Panc1 (cell line): ENCODE measurements at regions not wholly inside any gene's neighbourhood (a gene's known extent, or its start where the extent isn't known, plus 50 kb on each side); places are given as distances from the start of the nearest gene placed in this dataset.

Experiments used
- ATAC-seq: fragments of 200-7000 bp; cut with Tn5 transposase; 2 replicates; pipeline ENCODE4 v1.9.1; 2020; ENCODE audit warnings: mild to moderate bottlenecking, moderate library complexity
- BruUV-seq: library from RNA; stranded (reverse); fragments of 400-500 nt; replicated peaks from 2 replicates; lab custom pipeline; 2021; lab: Mats Ljungman, UMichigan
- CTCF ChIA-PET: fragments of 300-600 bp; sonication (Branson Sonifier 250); formaldehyde crosslinking; loops from one replicate; lab custom pipeline; 2022; ENCODE audit warnings: antibody characterized with exemption; lab: Charles Lee
- POLR2A ChIA-PET: fragments of 300-600 bp; sonication (Branson Sonifier 250); formaldehyde crosslinking; loops from one replicate; lab custom pipeline; 2022; ENCODE audit warnings: antibody characterized with exemption; lab: Charles Lee
- DNase-seq: peaks from one replicate; pipeline ENCODE4 v3.0.0-alpha.2; 2010; ENCODE audit warnings: low read depth, low spot score
- H3K27ac ChIP-seq: 2 replicates; pipeline ENCODE4 v1.5.1; 2011; ENCODE audit warnings: mild to moderate bottlenecking, low read length, inconsistent platforms
- H3K27me3 ChIP-seq: fragments of 200-500 bp; sonication (Bioruptor generic); 2 replicates; pipeline ENCODE4 v1.6.0; 2014; ENCODE audit warnings: low read length, inconsistent platforms; ENCODE audit not compliant: control insufficient read depth, insufficient read depth
- H3K36me3 ChIP-seq: fragments of 200-500 bp; sonication (Bioruptor generic); 2 replicates; pipeline ENCODE4 v1.5.1; 2014; ENCODE audit warnings: inconsistent platforms, mild to moderate bottlenecking, low read length, moderate library complexity; ENCODE audit not compliant: control insufficient read depth, insufficient read depth
- H3K4me1 ChIP-seq: 2 replicates; pipeline ENCODE4 v1.5.1; 2011; ENCODE audit warnings: inconsistent platforms, mild to moderate bottlenecking, low read length, moderate library complexity; ENCODE audit not compliant: control insufficient read depth, insufficient read depth
- H3K4me3 ChIP-seq, 2 experiments: 2 replicates each; pipeline ENCODE4 v1.5.1; 2011 to 2012; ENCODE audit warnings: low read depth in 2 of 2, low read length in 2 of 2, mild to moderate bottlenecking in 2 of 2, inconsistent platforms in 1 of 2, moderate library complexity in 1 of 2
- H3K9me3 ChIP-seq: fragments of 200-500 bp; sonication (Bioruptor generic); 2 replicates; pipeline ENCODE4 v1.5.1; 2014; ENCODE audit warnings: low read depth, mild to moderate bottlenecking, inconsistent platforms, low read length, moderate library complexity; ENCODE audit not compliant: control insufficient read depth, insufficient read depth
- POLR2AphosphoS5 ChIP-seq: IDR thresholded peaks from 2 replicates; pipeline ENCODE4 v1.6.1; 2012; ENCODE audit warnings: mild to moderate bottlenecking, low read depth, low read length, moderate library complexity
- REST ChIP-seq, 2 experiments: IDR thresholded peaks; 2 replicates each; pipeline ENCODE4 v1.6.1; 2011 to 2012; ENCODE audit warnings: low read depth in 2 of 2, control low read depth in 1 of 2, low read length in 1 of 2, mild to moderate bottlenecking in 1 of 2, moderate library complexity in 1 of 2; ENCODE audit not compliant: insufficient read depth in 1 of 2
- SIN3A ChIP-seq: IDR thresholded peaks from 2 replicates; pipeline ENCODE4 v1.6.1; 2012; ENCODE audit warnings: low read depth, mild to moderate bottlenecking, low read length, moderate library complexity, borderline replicate concordance; ENCODE audit not compliant: insufficient read depth
- TCF7L2 ChIP-seq: IDR thresholded peaks from 2 replicates; pipeline ENCODE4 v1.6.1; 2011; ENCODE audit warnings: mild to moderate bottlenecking, low read depth, low read length, inconsistent platforms
- in situ Hi-C: cut with HindIII; loops from 2 replicates; pipeline ENCODE4 v1.10.0; 2016; ENCODE audit warnings: low sequenced_read_pairs, low pct_unique_long_range_greater_than_20kb
- intact Hi-C: fragments of 100-400 bp; cut with micrococcal nuclease; formaldehyde crosslinking; loops from one replicate; pipeline ENCODE4 v1.10.0; 2022; ENCODE audit not compliant: unreplicated experiment
- TF ChIP-seq, protein P1 (sequence below): fragments of 450-650 bp; IDR thresholded peaks from 2 replicates; pipeline ENCODE4 v1.5.1; 2017; ENCODE audit warnings: mild to moderate bottlenecking

GRCh38 chr10:78353636-78354035, 320.0 kb downstream of the RPS24 start:
- ChIA-PET POLR2A (no interaction called here), CTCF (interaction anchor here (0.5 kb wide), 1 partner anchor 622 kb away, joined by 4 read pairs; no protein-coding TSS in a partner anchor)
- intact Hi-C loops = no loop called here
- Histone ChIP-seq H3K9me3 (no peaks in the 10 kb centered on the region), H3K4me1 (no peaks in the 10 kb centered on the region), H3K4me3 (no peak overlapping the region), H3K36me3 (no peaks in the 10 kb centered on the region), H3K27ac (no peak overlapping the region), H3K27me3 (peaks cover 9% of the 10 kb centered on the region)
- in situ Hi-C loops = no loop called here
- DNase-seq = no peak
- no TSS peak for BruUV-seq
- no peak for ATAC-seq
- TF ChIP-seq POLR2AphosphoS5 (no peak), TCF7L2 (no peak), SIN3A (no peak), REST (IDR thresholded peaks at IDR 0.05; ENCODE audit: insufficient read depth in 1 of 2, low read depth in 2 of 2, low read length in 1 of 2) (no peak)
- TF ChIP-seq, protein P1, sequence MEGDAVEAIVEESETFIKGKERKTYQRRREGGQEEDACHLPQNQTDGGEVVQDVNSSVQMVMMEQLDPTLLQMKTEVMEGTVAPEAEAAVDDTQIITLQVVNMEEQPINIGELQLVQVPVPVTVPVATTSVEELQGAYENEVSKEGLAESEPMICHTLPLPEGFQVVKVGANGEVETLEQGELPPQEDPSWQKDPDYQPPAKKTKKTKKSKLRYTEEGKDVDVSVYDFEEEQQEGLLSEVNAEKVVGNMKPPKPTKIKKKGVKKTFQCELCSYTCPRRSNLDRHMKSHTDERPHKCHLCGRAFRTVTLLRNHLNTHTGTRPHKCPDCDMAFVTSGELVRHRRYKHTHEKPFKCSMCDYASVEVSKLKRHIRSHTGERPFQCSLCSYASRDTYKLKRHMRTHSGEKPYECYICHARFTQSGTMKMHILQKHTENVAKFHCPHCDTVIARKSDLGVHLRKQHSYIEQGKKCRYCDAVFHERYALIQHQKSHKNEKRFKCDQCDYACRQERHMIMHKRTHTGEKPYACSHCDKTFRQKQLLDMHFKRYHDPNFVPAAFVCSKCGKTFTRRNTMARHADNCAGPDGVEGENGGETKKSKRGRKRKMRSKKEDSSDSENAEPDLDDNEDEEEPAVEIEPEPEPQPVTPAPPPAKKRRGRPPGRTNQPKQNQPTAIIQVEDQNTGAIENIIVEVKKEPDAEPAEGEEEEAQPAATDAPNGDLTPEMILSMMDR = no peak

DNA sequence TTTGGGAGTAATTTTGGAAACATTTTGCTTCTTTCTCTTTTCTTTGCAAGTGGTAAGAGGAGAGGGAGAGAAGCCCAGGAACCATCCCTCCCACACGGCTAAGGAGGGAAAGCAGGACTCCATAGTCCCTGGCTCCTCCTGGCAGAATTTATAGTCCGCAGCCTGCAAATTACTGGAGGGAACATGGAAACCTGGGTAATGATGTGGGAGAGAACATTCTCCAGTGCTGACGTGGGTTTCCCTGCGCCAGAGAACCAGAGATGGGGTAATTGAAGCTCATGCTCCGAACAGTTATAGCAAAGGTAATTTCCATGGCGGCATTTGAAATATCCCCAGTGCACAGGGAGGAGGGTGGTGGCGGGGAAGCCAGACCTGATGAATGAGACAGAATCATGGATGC, 320.4 kb downstream of the RPS24 start:
- Histone ChIP-seq H3K4me1 (no peaks in the 10 kb centered on the region), H3K27me3 (peaks cover 9% of the 10 kb centered on the region), H3K4me3 (no peak overlapping the region), H3K9me3 (no peaks in the 10 kb centered on the region), H3K36me3 (no peaks in the 10 kb centered on the region), H3K27ac (no peak overlapping the region)
- no TSS peak for BruUV-seq
- CTCF ChIA-PET = no interaction called here
- POLR2A ChIA-PET = no interaction called here
- ATAC-seq (no peak), DNase-seq (no peak)
- TF ChIP-seq, protein P1 = no peak
- intact Hi-C loops (no loop called here), in situ Hi-C loops (no loop called here)
